BJ (cell line): ENCODE measurements at regions not wholly inside any gene's neighbourhood (a gene's known extent, or its start where the extent isn't known, plus 50 kb on each side); places are given as distances from the start of the nearest gene placed in this dataset.
A peak's percentile ranks its signal among the peaks of the same experiment; 100 is the strongest.

ENCODE experiments used
- CTCF ChIA-PET: fragments of 350-600 bp; formaldehyde crosslinking; extraction: SDS; loops from one replicate; lab custom pipeline; 2021; ENCODE audit warnings: antibody characterized with exemption, inconsistent platforms; lab: Yijun Ruan, JAX
- POLR2A ChIA-PET: fragments of 300-600 bp; sonication (Branson Sonifier 250); formaldehyde crosslinking; extraction: SDS; loops from one replicate; lab custom pipeline; 2021; ENCODE audit warnings: antibody characterized with exemption; lab: Charles Lee
- DNase-seq: peaks from one replicate; pipeline ENCODE4 v3.0.0-alpha.2; 2011; ENCODE audit warnings: low read depth
- H3K27me3 ChIP-seq: 2 replicates; pipeline ENCODE4 v1.6.0; 2011; ENCODE audit warnings: low read length; ENCODE audit not compliant: control insufficient read depth, insufficient read depth
- H3K36me3 ChIP-seq: 2 replicates; pipeline ENCODE4 v1.5.1; 2011; ENCODE audit warnings: low read length; ENCODE audit not compliant: control insufficient read depth, insufficient read depth
- H3K4me3 ChIP-seq: 2 replicates; pipeline ENCODE4 v1.5.1; 2011; ENCODE audit warnings: low read depth, mild to moderate bottlenecking, control low read depth, low read length
- TF ChIP-seq, protein P1 (sequence below): IDR thresholded peaks from 2 replicates; pipeline ENCODE4 v1.5.1; 2011; ENCODE audit warnings: low read depth, mild to moderate bottlenecking, control low read depth, inconsistent platforms, low read length, moderate library complexity; ENCODE audit not compliant: insufficient read depth

DNA sequence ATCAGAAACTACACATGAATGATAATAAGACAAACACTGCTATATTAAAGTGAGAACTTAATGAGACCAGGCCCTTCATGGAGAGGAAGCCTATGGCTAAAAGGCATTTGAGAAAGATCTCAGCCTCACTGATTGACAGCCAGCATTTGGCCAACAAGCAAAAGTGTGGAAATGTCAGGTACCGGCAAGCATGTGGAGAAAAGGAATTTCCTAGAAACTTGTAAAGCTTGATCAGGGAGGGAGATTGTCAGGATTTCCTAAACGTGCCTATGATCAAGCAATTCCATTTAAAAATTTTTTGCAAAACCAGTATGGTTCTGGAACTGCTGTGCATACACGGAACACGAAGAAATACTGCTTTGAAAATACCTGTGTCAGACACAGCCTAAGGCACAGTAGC lies 220.3 kb upstream of the ATP10A start:
- Histone ChIP-seq H3K27me3 (no peaks in the 10 kb centered on the region), H3K36me3 (no peaks in the 10 kb centered on the region), H3K4me3 (no peak overlapping the region)
- ChIA-PET CTCF (interaction anchor here (1.0 to 1.2 kb wide), 2 partner anchors 12 to 13 kb away, joined by 3 to 4 read pairs; no protein-coding TSS in a partner anchor), POLR2A (interaction anchor here (0.6 kb wide), 1 partner anchor 15 kb away, joined by 3 read pairs; no protein-coding TSS in a partner anchor)
- DNase-seq, result no peak
- TF ChIP-seq, protein P1, sequence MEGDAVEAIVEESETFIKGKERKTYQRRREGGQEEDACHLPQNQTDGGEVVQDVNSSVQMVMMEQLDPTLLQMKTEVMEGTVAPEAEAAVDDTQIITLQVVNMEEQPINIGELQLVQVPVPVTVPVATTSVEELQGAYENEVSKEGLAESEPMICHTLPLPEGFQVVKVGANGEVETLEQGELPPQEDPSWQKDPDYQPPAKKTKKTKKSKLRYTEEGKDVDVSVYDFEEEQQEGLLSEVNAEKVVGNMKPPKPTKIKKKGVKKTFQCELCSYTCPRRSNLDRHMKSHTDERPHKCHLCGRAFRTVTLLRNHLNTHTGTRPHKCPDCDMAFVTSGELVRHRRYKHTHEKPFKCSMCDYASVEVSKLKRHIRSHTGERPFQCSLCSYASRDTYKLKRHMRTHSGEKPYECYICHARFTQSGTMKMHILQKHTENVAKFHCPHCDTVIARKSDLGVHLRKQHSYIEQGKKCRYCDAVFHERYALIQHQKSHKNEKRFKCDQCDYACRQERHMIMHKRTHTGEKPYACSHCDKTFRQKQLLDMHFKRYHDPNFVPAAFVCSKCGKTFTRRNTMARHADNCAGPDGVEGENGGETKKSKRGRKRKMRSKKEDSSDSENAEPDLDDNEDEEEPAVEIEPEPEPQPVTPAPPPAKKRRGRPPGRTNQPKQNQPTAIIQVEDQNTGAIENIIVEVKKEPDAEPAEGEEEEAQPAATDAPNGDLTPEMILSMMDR, result no peak

DNA sequence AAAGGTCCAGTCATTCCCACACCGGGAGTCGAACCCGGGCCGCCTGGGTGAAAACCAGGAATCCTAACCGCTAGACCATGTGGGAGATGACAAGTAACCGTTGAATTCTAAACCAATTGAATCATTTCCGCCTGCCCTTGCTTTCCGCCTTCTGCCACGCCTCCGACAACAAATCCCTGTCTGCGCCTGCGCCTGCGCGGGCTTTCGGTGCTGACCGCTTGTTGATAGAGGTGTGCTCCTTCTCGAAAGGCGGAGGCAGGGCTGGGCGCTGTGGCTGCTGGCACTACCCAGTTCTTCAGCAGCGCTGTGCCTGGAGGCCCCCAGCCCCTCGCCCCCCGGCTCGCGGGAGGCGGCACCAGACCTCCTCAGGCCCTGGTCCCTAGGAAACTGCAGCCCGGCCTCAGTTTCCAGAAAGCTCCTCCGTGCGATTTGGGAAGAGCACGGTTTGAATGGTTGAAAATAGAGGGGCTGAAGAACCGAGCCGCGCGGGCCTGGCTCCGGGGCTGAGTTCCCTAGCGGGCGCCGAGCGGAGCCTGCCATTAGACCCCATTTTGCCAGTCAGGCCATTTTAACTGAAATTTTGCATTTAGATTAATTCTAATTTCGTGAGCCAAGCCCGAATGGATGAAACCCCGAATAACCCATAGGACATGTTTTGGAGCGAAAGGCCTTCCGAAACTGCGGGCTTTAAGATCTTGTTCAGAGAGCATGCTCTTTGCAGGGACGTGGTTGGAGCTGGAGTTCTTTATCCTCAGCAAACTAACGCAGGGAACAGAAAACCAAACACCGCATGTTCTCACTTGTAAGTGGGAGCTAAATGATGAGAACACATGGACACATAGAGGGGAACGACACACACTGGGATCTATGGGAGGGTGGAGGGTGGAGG lies 219.3 kb upstream of the ATP10A start:
- Histone ChIP-seq H3K4me3 (peak overlapping the region; percentile 57), H3K36me3 (no peaks in the 10 kb centered on the region), H3K27me3 (no peaks in the 10 kb centered on the region)
- POLR2A ChIA-PET, result interaction anchor here (0.5 to 0.7 kb wide), 4 partner anchors 14 to 686 kb away, joined by 3 to 6 read pairs (median 5); no protein-coding TSS in a partner anchor
- TF ChIP-seq, protein P1, result 0 out of 2 replicates have a peak, but pooled peaks have one; percentile 3
- CTCF ChIA-PET, result interaction anchor here (0.9 to 1.2 kb wide), 2 partner anchors 13 kb away, joined by 3 to 4 read pairs; no protein-coding TSS in a partner anchor
- DNase-seq, result peak; percentile 81

DNA sequence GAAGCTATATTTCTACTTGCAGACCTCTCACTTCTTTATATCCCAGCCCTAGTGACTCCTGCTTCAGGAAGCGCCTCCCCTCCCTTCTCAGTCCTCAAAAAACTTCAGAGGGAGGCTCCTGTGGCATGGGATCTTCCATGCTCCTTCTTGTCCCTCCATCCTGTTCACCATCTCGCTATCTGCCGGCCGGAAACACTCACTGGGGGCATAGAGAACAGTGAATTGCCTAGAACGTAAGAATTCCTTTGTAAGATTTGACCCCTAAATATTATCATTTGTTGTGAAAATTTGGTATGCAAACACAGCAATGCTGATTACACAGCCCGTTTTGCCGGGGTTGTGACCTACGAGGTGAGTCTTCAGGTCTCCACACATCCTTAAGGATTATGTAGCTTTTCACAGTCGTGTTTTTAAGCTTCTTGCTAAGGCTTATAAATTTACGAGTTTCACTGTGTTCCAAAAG lies 218.7 kb upstream of the ATP10A start:
- CTCF ChIA-PET, result interaction anchor here (0.9 kb wide), 1 partner anchor 12 kb away, joined by 3 read pairs; no protein-coding TSS in a partner anchor
- no peaks in the 10 kb centered on the region for H3K27me3 ChIP-seq
- POLR2A ChIA-PET, result interaction anchor here (0.5 to 0.7 kb wide), 3 partner anchors 177 to 685 kb away, joined by 4 to 6 read pairs (median 6); no protein-coding TSS in a partner anchor

DNA sequence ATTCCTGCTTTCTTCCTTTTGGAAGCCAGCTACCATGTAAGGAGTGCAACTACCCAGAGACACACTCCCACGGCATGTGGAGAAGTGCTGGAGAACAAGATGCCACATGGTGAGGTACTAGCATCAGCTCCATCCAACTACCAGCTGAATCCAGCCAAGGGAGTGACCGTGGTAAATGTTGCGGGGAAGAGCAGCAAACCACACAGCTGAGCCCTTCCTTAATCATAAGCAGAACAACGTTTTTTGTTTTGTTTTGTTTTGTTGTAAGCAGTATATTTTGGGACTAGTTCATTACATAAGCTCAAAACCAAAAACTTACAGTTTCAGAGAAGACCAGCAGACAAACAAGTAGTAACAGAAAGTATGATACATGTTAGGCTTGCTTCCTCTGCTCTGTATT lies 212.6 kb upstream of the ATP10A start:
- no peaks in the 10 kb centered on the region for H3K27me3 ChIP-seq
- no peak overlapping the region for H3K4me3 ChIP-seq
- ChIA-PET POLR2A (no interaction called here), CTCF (no interaction called here)
- no peaks in the 10 kb centered on the region for H3K36me3 ChIP-seq
- TF ChIP-seq, protein P1, result no peak
- no peak for DNase-seq

More for the DNA sequence above, 218.7 kb upstream of the ATP10A start:
- Histone ChIP-seq H3K36me3 (no peaks in the 10 kb centered on the region), H3K4me3 (no peak overlapping the region)
- DNase-seq, result no peak
- TF ChIP-seq, protein P1, result no peak
